ENCODE measurements at regions not wholly inside any gene's neighbourhood (a gene's known extent, or its start where the extent isn't known, plus 50 kb on each side); places are given as distances from the start of the nearest gene placed in this dataset.

DNA sequence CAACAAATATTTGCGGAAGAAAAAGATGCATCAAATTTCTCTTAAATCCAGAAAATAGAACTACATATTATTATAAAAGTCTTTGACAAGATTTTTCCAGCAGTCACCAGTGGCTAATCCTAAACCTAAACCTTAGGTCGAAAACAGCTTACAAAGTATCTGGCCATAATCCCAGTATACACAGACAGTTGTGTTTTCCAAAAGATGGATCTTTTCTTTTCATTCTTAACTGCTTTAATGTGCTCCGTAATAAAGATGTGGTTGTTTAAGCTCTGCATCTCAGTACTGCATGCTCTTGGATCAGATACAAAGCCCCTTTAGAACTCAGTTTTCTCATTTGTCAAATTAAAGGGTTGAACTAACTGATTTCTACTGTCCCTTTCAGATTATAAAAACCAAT, 247.8 kb downstream of the TXNL1 start:
- TF ChIP-seq POLR2A (IDR thresholded peaks at IDR 0.05; ENCODE audit: low read depth, low read length) (no peak), TAF1 (IDR thresholded peaks at IDR 0.05; ENCODE audit: borderline replicate concordance, low read depth, low read length) (no peak), POLR2AphosphoS5 (IDR thresholded peaks at IDR 0.05; ENCODE audit: low read depth, low read length) (no peak)

Data from GM12892 (cell line).